ENCODE measurements at regions not wholly inside any gene's neighbourhood (a gene's known extent, or its start where the extent isn't known, plus 50 kb on each side); places are given as distances from the start of the nearest gene placed in this dataset.
A peak's percentile ranks its signal among the peaks of the same experiment; 100 is the strongest.
"Not testable (repeated sequence)": the region's sequence is repeated elsewhere in the genome, so short reads cannot be mapped to it uniquely, and the experiment has no call there.

DNA sequence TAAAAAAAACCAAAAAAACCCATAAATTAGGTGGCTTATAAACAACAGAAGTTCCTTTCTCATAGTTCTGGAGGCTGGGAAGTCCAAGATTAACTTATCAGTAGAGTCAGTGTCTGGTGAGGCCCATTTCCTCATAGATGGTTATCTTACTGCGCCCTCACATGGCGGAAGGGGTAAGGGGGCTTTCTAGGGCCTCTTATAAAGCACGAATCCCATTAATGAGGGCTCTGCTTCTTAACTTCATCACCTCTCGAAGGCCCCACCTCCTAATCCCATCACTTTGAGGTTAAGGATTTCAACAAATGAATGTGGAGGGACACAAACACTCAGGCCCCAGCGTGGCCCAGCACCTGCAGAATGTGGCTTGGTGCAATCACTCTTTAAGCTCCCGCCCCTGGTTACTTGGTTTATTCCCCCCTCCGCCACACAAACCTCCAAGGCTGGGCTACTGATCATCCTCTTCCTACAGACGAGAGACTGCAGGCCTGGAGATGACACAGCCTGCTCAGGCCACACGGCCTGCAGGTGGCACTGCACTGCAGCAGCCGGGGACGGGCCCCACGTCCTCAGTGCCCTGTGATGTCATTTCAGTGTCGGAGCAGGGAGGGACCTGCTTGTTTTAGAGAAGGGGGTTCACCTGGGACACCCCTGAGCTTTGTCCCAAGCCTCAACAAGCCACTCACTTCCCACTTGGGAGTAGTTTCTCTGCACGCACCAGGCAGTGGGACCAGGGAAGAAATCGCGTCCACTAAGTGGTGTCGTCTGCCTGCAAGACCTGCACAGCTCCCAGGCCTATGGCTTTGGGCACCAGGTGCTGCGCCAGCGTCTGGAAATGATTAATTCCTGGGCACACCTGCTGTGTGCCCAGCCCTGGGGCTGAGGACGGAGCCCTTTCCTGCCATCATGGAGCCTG lies 178.5 kb downstream of the NPIPB11 start (continued):
- TF ChIP-seq, protein P1, sequence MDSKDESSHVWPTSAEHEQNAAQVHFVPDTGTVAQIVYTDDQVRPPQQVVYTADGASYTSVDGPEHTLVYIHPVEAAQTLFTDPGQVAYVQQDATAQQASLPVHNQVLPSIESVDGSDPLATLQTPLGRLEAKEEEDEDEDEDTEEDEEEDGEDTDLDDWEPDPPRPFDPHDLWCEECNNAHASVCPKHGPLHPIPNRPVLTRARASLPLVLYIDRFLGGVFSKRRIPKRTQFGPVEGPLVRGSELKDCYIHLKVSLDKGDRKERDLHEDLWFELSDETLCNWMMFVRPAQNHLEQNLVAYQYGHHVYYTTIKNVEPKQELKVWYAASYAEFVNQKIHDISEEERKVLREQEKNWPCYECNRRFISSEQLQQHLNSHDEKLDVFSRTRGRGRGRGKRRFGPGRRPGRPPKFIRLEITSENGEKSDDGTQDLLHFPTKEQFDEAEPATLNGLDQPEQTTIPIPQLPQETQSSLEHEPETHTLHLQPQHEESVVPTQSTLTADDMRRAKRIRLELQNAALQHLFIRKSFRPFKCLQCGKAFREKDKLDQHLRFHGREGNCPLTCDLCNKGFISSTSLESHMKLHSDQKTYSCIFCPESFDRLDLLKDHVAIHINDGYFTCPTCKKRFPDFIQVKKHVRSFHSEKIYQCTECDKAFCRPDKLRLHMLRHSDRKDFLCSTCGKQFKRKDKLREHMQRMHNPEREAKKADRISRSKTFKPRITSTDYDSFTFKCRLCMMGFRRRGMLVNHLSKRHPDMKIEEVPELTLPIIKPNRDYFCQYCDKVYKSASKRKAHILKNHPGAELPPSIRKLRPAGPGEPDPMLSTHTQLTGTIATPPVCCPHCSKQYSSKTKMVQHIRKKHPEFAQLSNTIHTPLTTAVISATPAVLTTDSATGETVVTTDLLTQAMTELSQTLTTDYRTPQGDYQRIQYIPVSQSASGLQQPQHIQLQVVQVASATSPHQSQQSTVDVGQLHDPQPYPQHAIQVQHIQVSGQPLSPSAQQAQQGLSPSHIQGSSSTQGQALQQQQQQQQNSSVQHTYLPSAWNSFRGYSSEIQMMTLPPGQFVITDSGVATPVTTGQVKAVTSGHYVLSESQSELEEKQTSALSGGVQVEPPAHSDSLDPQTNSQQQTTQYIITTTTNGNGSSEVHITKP (IDR thresholded peaks at IDR 0.05; ENCODE audit: partially characterized antibody): peak; percentile 77
- 0 out of 2 replicates have a peak, but pooled peaks have one; percentile 17 for TF ChIP-seq CXXC5 (CRISPR knock-in tag; IDR thresholded peaks at IDR 0.05)
- peak; percentile 57 for TF ChIP-seq SMC3 (conservative IDR thresholded peaks at IDR 0.05; ENCODE audit: insufficient read depth, low read depth, low read length)
- TF ChIP-seq CREM (IDR thresholded peaks at IDR 0.05; ENCODE audit: low read depth): peak; percentile 78
- 0 out of 2 replicates have a peak, but pooled peaks have one; percentile 15 for TF ChIP-seq JUN (IDR thresholded peaks at IDR 0.05; ENCODE audit: borderline replicate concordance, low read depth, low read length)
- not testable (repeated sequence) for TF ChIP-seq JUN (CRISPR knock-in tag; IDR thresholded peaks at IDR 0.05; ENCODE audit: borderline replicate concordance); ATF1 (CRISPR knock-in tag; IDR thresholded peaks at IDR 0.05); CREB1 (IDR thresholded peaks at IDR 0.05)
- TF ChIP-seq ATF7 (IDR thresholded peaks at IDR 0.05): peak; percentile 38; the same call in 1 of the 2 replicates
- peak; percentile 46 to 84 for TF ChIP-seq RAD21 (CRISPR knock-in tag; conservative IDR thresholded peaks at IDR 0.05 in 1 of 2, IDR thresholded peaks at IDR 0.05 in 1 of 2)
- TF ChIP-seq, protein P2, sequence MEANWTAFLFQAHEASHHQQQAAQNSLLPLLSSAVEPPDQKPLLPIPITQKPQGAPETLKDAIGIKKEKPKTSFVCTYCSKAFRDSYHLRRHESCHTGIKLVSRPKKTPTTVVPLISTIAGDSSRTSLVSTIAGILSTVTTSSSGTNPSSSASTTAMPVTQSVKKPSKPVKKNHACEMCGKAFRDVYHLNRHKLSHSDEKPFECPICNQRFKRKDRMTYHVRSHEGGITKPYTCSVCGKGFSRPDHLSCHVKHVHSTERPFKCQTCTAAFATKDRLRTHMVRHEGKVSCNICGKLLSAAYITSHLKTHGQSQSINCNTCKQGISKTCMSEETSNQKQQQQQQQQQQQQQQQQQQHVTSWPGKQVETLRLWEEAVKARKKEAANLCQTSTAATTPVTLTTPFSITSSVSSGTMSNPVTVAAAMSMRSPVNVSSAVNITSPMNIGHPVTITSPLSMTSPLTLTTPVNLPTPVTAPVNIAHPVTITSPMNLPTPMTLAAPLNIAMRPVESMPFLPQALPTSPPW (CRISPR knock-in tag; IDR thresholded peaks at IDR 0.05): peak; percentile 75
- TF ChIP-seq, protein P3, sequence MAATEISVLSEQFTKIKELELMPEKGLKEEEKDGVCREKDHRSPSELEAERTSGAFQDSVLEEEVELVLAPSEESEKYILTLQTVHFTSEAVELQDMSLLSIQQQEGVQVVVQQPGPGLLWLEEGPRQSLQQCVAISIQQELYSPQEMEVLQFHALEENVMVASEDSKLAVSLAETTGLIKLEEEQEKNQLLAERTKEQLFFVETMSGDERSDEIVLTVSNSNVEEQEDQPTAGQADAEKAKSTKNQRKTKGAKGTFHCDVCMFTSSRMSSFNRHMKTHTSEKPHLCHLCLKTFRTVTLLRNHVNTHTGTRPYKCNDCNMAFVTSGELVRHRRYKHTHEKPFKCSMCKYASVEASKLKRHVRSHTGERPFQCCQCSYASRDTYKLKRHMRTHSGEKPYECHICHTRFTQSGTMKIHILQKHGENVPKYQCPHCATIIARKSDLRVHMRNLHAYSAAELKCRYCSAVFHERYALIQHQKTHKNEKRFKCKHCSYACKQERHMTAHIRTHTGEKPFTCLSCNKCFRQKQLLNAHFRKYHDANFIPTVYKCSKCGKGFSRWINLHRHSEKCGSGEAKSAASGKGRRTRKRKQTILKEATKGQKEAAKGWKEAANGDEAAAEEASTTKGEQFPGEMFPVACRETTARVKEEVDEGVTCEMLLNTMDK (IDR thresholded peaks at IDR 0.05; ENCODE audit: borderline replicate concordance, insufficient read depth, low read depth, low read length, poor library complexity, severe bottlenecking): peak; percentile 26
- TF ChIP-seq ATF1 (tag; IDR thresholded peaks at IDR 0.05): peak; percentile 30; the same call in 1 of the 2 replicates
- TF ChIP-seq, protein P4, sequence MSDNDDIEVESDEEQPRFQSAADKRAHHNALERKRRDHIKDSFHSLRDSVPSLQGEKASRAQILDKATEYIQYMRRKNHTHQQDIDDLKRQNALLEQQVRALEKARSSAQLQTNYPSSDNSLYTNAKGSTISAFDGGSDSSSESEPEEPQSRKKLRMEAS (CRISPR knock-in tag; IDR thresholded peaks at IDR 0.05): peak; percentile 64
- TF ChIP-seq CREB1 (CRISPR knock-in tag; IDR thresholded peaks at IDR 0.05): peak; percentile 39; the same call in 1 of the 2 replicates
- TF ChIP-seq GATA2 (CRISPR knock-in tag; IDR thresholded peaks at IDR 0.05): peak; percentile 12; the same call in 1 of the 2 replicates

Measured in K562 (cell line).